ENCODE measurements at regions not wholly inside any gene's neighbourhood (a gene's known extent, or its start where the extent isn't known, plus 50 kb on each side); places are given as distances from the start of the nearest gene placed in this dataset.

DNA sequence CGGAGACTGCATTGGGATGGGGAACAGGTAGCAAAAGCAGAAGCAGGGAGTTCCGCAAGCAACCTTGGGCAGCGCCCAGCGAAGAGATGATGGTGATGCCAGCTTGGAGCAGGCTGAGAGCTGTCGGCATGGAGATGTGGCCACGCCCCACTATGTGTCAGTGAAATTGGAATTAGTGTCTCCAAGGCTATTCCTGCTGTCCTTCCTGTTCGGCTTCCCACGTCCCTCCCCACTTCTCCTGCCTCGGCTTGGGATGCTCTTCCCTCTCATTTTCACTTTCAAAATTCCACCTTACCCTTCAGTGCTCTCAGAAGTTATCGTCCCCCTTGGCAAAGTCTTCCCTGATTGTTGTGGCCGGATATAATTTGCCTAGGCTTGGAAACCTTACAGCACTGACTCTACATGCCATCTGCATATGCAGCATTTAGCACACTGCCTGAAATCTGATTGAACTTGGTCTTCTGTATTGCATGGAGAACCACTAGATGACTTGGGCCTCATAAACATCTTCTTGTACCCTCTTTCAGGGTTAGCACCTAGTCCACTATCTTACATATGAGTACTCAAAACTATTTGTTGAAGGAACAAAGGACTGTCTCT, 270.7 kb upstream of the RUNX1 start:
- TF ChIP-seq POLR2A (IDR thresholded peaks at IDR 0.05; ENCODE audit: low read depth, low read length) (no peak), POLR2AphosphoS5 (IDR thresholded peaks at IDR 0.05; ENCODE audit: low read depth, low read length) (no peak), TAF1 (IDR thresholded peaks at IDR 0.05; ENCODE audit: borderline replicate concordance, low read depth, low read length) (no peak)

All from GM12892 (cell line).